Stomach (tissue), 8 donors: ENCODE measurements at regions not wholly inside any gene's neighbourhood (a gene's known extent, or its start where the extent isn't known, plus 50 kb on each side); places are given as distances from the start of the nearest gene placed in this dataset.

Source experiments
- DNase-seq, 2 donors: peaks; one replicate each; pipeline versions ENCODE4 v3.0.0 to v3.0.0-alpha.2; 2013 to 2019
- H3K27ac ChIP-seq, 5 donors: fragments of 200-600 bp in 4 of 5; sonication (generic) in 4 of 5; one replicate each; pipeline ENCODE4 v1.5.1; 2013 to 2019; ENCODE audit warnings: mild to moderate bottlenecking in 1 of 5, moderate library complexity in 1 of 5
- H3K27me3 ChIP-seq, 3 donors: fragments of 200-600 bp; sonication (generic); one replicate each; pipeline ENCODE4 v1.5.1; 2017 to 2019; ENCODE audit warnings: mixed run types in 1 of 3
- H3K36me3 ChIP-seq, 4 donors: fragments of 200-600 bp; sonication (generic); 1 replicate in 3 of 4; 2 replicates in 1 of 4; pipeline ENCODE4 v1.5.1; 2016 to 2019
- H3K4me1 ChIP-seq, 4 donors: fragments of 200-600 bp; sonication (generic); one replicate each; pipeline ENCODE4 v1.5.1; 2016 to 2019
- H3K4me3 ChIP-seq, 4 donors: fragments of 200-600 bp; sonication (generic) in 3 of 4; one replicate each; pipeline ENCODE4 v1.5.1; 2016 to 2019; ENCODE audit warnings: mild to moderate bottlenecking in 1 of 4
- H3K9me3 ChIP-seq, 4 donors: fragments of 200-600 bp; sonication (generic); one replicate each; pipeline ENCODE4 v1.5.1; 2016 to 2019
- EP300 ChIP-seq: sonication (generic); formaldehyde crosslinking; IDR thresholded peaks from one replicate; pipeline ENCODE4 v1.6.1; 2017; ENCODE audit warnings: antibody characterized with exemption
- POLR2A ChIP-seq, 4 donors: fragments of 450-650 bp; IDR thresholded peaks; one replicate each; pipeline ENCODE4 v1.6.1; 2016; ENCODE audit warnings: antibody characterized with exemption in 4 of 4, control low read depth in 2 of 4, mild to moderate bottlenecking in 1 of 4, moderate library complexity in 1 of 4
- POLR2AphosphoS5 ChIP-seq, 3 donors: sonication (generic); formaldehyde crosslinking; IDR thresholded peaks; one replicate each; pipeline ENCODE4 v1.6.1; 2016; ENCODE audit warnings: antibody characterized with exemption in 3 of 3
- WGBS, 5 donors: extraction: QIAGEN DNeasy Blood & Tissue Kit in 3 of 5; methylation state at CpG; one replicate each; pipeline versions ENCODE4 v1.1.5 to v1.1.7; 2013 to 2018; 5-methylcytosine and 5-hydroxymethylcytosine counted together
- intact Hi-C: fragments of 100-400 bp; cut with DNase I; formaldehyde crosslinking; loops from one replicate; pipeline ENCODE4 v1.15.1; 2023; ENCODE audit warnings: low total_unique reads
- TF ChIP-seq, protein P1 (sequence below), 7 experiments: fragments of 450-650 bp in 4 of 7; fragments of 200-600 bp in 3 of 7; sonication (generic) in 3 of 7; IDR thresholded peaks; one replicate each; pipeline ENCODE4 v1.5.1; 2016 to 2019; ENCODE audit warnings: antibody characterized with exemption in 7 of 7, control low read depth in 2 of 7, mild to moderate bottlenecking in 1 of 7
- donor health status: healthy with polysubstance abuse.
- donor health status: Bipolar disorder and iron deficiency.
- donor health status: healthy.

GRCh38 chr9:25936031-25936430 is 257.8 kb upstream of the TUSC1 start:
- H3K4me1 ChIP-seq: no peaks in the 10 kb centered on the region
- no peak overlapping the region for H3K27ac ChIP-seq
- 80 to 85% (median 81%) methylated on average over 1 of the region's 1 CpG for WGBS, 5 donors
- H3K9me3 ChIP-seq: no peaks in the 10 kb centered on the region
- TF ChIP-seq, protein P1, sequence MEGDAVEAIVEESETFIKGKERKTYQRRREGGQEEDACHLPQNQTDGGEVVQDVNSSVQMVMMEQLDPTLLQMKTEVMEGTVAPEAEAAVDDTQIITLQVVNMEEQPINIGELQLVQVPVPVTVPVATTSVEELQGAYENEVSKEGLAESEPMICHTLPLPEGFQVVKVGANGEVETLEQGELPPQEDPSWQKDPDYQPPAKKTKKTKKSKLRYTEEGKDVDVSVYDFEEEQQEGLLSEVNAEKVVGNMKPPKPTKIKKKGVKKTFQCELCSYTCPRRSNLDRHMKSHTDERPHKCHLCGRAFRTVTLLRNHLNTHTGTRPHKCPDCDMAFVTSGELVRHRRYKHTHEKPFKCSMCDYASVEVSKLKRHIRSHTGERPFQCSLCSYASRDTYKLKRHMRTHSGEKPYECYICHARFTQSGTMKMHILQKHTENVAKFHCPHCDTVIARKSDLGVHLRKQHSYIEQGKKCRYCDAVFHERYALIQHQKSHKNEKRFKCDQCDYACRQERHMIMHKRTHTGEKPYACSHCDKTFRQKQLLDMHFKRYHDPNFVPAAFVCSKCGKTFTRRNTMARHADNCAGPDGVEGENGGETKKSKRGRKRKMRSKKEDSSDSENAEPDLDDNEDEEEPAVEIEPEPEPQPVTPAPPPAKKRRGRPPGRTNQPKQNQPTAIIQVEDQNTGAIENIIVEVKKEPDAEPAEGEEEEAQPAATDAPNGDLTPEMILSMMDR (IDR thresholded peaks at IDR 0.05): no peak
- no peak for TF ChIP-seq POLR2A (IDR thresholded peaks at IDR 0.05)
- TF ChIP-seq EP300: no peak
- no peak for TF ChIP-seq POLR2AphosphoS5 (IDR thresholded peaks at IDR 0.05)
- intact Hi-C loops: loop anchor here (10.0 kb wide), 1 partner anchor 59 kb away; no protein-coding TSS in a partner anchor
- H3K36me3 ChIP-seq: no peaks in the 10 kb centered on the region
- DNase-seq: no peak
- no peaks in the 10 kb centered on the region for H3K27me3 ChIP-seq
- no peak overlapping the region for H3K4me3 ChIP-seq

DNA sequence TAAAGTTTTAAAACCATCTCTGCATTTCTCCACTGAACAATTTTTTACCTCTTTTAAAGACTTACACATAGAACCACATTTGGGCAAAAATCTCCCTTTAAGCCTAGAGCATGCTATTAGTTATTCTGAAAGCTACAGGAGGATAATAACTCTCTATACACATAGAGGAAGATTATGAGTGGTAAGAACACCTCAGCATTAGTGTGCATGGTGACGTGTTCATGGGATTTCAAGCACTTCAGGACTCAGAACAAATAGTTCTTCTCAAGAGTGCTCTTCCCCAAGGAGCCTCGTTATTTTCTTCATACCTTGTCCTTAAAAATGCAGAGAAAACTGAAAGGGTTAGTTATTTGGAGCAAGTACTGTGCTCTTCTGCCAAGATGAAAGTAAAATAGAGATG is 256.9 kb upstream of the TUSC1 start:
- Histone ChIP-seq H3K4me1 (no peaks in the 10 kb centered on the region), H3K27ac (no peak overlapping the region), H3K27me3 (no peaks in the 10 kb centered on the region), H3K4me3 (no peak overlapping the region), H3K9me3 (no peaks in the 10 kb centered on the region), H3K36me3 (no peaks in the 10 kb centered on the region)
- intact Hi-C loops: loop anchor here (10.0 kb wide), 1 partner anchor 60 kb away; no protein-coding TSS in a partner anchor
- no peak for DNase-seq
- TF ChIP-seq POLR2A (IDR thresholded peaks at IDR 0.05): no peak
- TF ChIP-seq, protein P1 (IDR thresholded peaks at IDR 0.05): no peak
- TF ChIP-seq EP300: no peak
- TF ChIP-seq POLR2AphosphoS5 (IDR thresholded peaks at IDR 0.05): no peak
- 39 to 58% (median 54%) methylated on average over 2 of the region's 2 CpGs for WGBS, 5 donors

- 66 to 70% (median 67%) methylated on average over 2 of the region's 2 CpGs for WGBS, 5 donors
- TF ChIP-seq, protein P1 (IDR thresholded peaks at IDR 0.05): no peak
- no peak for TF ChIP-seq EP300
- TF ChIP-seq POLR2A (IDR thresholded peaks at IDR 0.05): no peak
- no peak for TF ChIP-seq POLR2AphosphoS5 (IDR thresholded peaks at IDR 0.05)
- H3K27me3 ChIP-seq: no peaks in the 10 kb centered on the region
- no peaks in the 10 kb centered on the region for H3K4me1 ChIP-seq
- no peaks in the 10 kb centered on the region for H3K36me3 ChIP-seq
- no peak for DNase-seq
- H3K9me3 ChIP-seq: peaks cover 0 to 5% (median 0%) of the 10 kb centered on the region in 4 donors
- intact Hi-C loops: no loop called here
- no peak overlapping the region for H3K27ac ChIP-seq
- H3K4me3 ChIP-seq: no peak overlapping the region
Measured at GRCh38 chr9:25918761-25919160, 240.5 kb upstream of the TUSC1 start.

DNA sequence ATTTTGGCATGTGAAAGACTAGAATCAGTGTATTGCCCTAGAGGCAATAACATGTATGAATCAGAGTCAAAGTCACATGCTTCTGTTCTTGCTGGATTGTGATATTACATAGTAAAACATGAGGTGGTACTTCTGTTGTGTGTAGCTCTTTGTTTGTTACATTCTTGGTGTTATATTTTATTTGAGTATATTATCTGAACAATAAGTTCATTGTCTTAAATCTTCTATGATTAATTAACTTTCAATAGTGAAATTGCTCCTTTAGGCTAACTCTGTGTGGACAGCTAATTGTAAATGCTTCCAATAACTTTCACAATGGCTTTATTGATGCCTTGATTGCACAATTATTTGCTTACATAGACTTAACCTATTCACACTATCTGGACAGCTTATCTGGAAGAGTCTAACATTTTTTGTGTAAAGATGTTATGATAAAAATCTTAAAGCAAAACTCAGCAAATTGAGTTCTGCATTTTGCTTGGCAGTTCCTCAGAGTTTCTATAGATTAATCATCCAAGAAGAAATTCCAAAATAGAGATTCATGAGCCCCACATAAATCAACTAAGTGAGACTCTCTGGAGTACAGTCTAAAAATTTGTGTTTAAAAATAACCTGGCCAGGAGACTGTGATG is 239.6 kb upstream of the TUSC1 start:
- TF ChIP-seq POLR2A (IDR thresholded peaks at IDR 0.05) (no peak), POLR2AphosphoS5 (IDR thresholded peaks at IDR 0.05) (no peak), EP300 (no peak)
- TF ChIP-seq, protein P1 (IDR thresholded peaks at IDR 0.05): no peak
- no peak for DNase-seq

More for the DNA sequence above, 239.6 kb upstream of the TUSC1 start:
- peaks cover 0 to 5% (median 0%) of the 10 kb centered on the region in 4 donors for H3K9me3 ChIP-seq
- no peaks in the 10 kb centered on the region for H3K36me3 ChIP-seq
- no peaks in the 10 kb centered on the region for H3K4me1 ChIP-seq
- no peak overlapping the region for H3K4me3 ChIP-seq
- H3K27me3 ChIP-seq: no peaks in the 10 kb centered on the region
- intact Hi-C loops: no loop called here
- no peak overlapping the region for H3K27ac ChIP-seq
